NB4 (cell line): ENCODE measurements at regions not wholly inside any gene's neighbourhood (a gene's known extent, or its start where the extent isn't known, plus 50 kb on each side); places are given as distances from the start of the nearest gene placed in this dataset.
"Not testable (repeated sequence)": the region's sequence is repeated elsewhere in the genome, so short reads cannot be mapped to it uniquely, and the experiment has no call there.

Experiments
- DNase-seq: peaks from one replicate; pipeline ENCODE4 v3.0.0; 2010; ENCODE audit warnings: low read depth
- H3K4me3 ChIP-seq: one replicate; pipeline ENCODE4 v1.5.1; 2011; ENCODE audit warnings: mild to moderate bottlenecking, low read depth, low read length, moderate library complexity
- MYC ChIP-seq: IDR thresholded peaks from 2 replicates; pipeline ENCODE4 v1.6.1; 2011; ENCODE audit warnings: low read depth, low read length
- POLR2A ChIP-seq: IDR thresholded peaks from 2 replicates; pipeline ENCODE4 v1.6.1; 2011; ENCODE audit warnings: mild to moderate bottlenecking; ENCODE audit not compliant: insufficient read length; ENCODE audit errors: extremely low read depth
- TF ChIP-seq, protein P1 (sequence below): IDR thresholded peaks from 2 replicates; pipeline ENCODE4 v1.6.1; 2011; ENCODE audit warnings: low read depth, low read length
- TF ChIP-seq, protein P2 (sequence below): IDR thresholded peaks from one replicate; pipeline ENCODE4 v1.5.1; 2012; ENCODE audit warnings: low read depth, low read length

GRCh38 chr7:115574681-115575291 lies 455.8 kb downstream of the TFEC start:
- no peak overlapping the region for H3K4me3 ChIP-seq
- TF ChIP-seq POLR2A (no peak), MYC (no peak)
- TF ChIP-seq, protein P1, sequence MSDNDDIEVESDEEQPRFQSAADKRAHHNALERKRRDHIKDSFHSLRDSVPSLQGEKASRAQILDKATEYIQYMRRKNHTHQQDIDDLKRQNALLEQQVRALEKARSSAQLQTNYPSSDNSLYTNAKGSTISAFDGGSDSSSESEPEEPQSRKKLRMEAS: no peak
- TF ChIP-seq, protein P2, sequence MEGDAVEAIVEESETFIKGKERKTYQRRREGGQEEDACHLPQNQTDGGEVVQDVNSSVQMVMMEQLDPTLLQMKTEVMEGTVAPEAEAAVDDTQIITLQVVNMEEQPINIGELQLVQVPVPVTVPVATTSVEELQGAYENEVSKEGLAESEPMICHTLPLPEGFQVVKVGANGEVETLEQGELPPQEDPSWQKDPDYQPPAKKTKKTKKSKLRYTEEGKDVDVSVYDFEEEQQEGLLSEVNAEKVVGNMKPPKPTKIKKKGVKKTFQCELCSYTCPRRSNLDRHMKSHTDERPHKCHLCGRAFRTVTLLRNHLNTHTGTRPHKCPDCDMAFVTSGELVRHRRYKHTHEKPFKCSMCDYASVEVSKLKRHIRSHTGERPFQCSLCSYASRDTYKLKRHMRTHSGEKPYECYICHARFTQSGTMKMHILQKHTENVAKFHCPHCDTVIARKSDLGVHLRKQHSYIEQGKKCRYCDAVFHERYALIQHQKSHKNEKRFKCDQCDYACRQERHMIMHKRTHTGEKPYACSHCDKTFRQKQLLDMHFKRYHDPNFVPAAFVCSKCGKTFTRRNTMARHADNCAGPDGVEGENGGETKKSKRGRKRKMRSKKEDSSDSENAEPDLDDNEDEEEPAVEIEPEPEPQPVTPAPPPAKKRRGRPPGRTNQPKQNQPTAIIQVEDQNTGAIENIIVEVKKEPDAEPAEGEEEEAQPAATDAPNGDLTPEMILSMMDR: no peak
- no peak for DNase-seq

- TF ChIP-seq POLR2A: no peak
- TF ChIP-seq MYC: no peak
- TF ChIP-seq, protein P2: no peak
- TF ChIP-seq, protein P1: no peak
- H3K4me3 ChIP-seq: no peak overlapping the region
- no peak for DNase-seq
These were observed 458.5 kb downstream of the TFEC start for GRCh38 chr7:115572111-115572510.

- no peak for DNase-seq
- TF ChIP-seq MYC: no peak
- TF ChIP-seq, protein P1: no peak
- TF ChIP-seq, protein P2: no peak
- TF ChIP-seq POLR2A: no peak
- H3K4me3 ChIP-seq: no peak overlapping the region
These were observed 469.0 kb downstream of the TFEC start for GRCh38 chr7:115561335-115562110.

DNA sequence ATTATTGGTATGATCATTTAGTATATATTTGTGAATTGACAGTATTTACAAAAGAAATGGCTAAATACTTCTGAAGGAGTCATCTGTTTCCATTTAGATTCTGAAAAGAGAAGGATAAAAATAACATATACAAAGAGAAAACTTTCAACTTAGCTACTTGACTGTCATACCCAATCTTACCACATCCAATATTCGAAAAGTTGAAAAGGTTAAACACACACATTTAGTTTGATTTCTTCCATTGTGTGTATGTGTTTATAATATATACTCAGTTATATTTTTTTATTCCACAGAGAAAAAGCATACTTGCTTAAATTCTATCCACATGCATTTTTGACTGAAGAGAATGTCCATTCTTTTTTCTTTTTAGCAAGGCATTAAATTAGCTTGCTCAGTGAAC lies 470.7 kb downstream of the TFEC start:
- TF ChIP-seq, protein P1: no peak
- TF ChIP-seq POLR2A: no peak
- no peak for TF ChIP-seq MYC
- TF ChIP-seq, protein P2: no peak
- no peak for DNase-seq
- H3K4me3 ChIP-seq: no peak overlapping the region

DNA sequence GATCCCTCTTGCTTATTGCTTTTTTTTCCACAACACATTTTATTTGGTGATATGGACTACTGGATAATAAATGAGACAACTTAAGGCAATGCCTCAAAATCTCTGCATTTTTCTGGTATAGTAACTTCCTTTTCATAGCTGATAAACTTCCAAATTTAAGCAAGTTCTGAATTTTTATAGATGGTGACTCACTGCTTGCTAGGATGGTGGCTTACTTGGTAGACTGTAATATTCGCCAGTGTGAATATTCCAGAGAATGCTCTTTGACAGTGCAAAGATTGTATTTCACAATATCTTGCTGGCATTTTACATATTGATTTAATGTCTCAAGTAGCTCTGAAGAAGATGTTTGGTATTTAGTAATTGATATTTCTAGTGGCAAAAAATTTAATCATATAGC lies 472.4 kb downstream of the TFEC start:
- H3K4me3 ChIP-seq: no peak overlapping the region
- no peak for DNase-seq
- no peak for TF ChIP-seq MYC
- TF ChIP-seq, protein P2: no peak
- TF ChIP-seq POLR2A: no peak
- TF ChIP-seq, protein P1: no peak

DNA sequence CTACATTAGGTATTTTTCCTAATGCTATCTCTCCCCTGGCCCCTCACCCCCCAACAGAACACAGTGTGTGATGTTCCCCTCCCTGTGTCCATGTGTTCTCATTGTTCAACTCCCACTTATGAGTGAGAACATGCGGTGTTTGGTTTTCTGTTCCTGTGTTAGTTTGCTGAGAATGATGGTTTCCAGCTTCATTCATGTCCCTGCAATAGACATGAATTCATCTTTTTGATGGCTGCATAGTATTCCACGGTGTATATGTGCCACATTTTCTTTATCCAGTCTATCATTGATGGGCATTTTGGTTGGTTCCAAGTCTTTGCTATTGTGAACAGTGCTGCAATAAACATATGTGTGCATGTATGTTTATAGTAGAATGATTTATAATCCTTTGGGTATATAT lies 473.3 kb downstream of the TFEC start:
- not testable (repeated sequence) for H3K4me3 ChIP-seq, DNase-seq
